ENCODE measurements at regions not wholly inside any gene's neighbourhood (a gene's known extent, or its start where the extent isn't known, plus 50 kb on each side); places are given as distances from the start of the nearest gene placed in this dataset.

GRCh38 chr1:18568489-18568888, 62.2 kb upstream of the PAX7 start:
- intact Hi-C loops (cut with DNase I), result no loop called here
- Histone ChIP-seq H3K4me1 (no peaks in the 10 kb centered on the region), H3K36me3 (no peaks in the 10 kb centered on the region), H3K4me3 (no peak overlapping the region), H3K27me3 (no peaks in the 10 kb centered on the region), H3K9me3 (no peaks in the 10 kb centered on the region), H3K27ac (no peak overlapping the region)
- FAIRE-seq, result no peak
- ATAC-seq, result no peak
- no peak for TF ChIP-seq CTCF (IDR thresholded peaks at IDR 0.05)
- DNase-seq, result no peak
- 90 to 92% methylated on average over 2 of the region's 2 CpGs for WGBS, 2 donors

- Histone ChIP-seq H3K27me3 (no peaks in the 10 kb centered on the region), H3K9me3 (no peaks in the 10 kb centered on the region), H3K27ac (no peak overlapping the region), H3K36me3 (no peaks in the 10 kb centered on the region), H3K4me3 (no peak overlapping the region), H3K4me1 (no peaks in the 10 kb centered on the region)
- FAIRE-seq, result no peak
- ATAC-seq, result no peak
- peak in 1 of 6 donors; percentile 48 for DNase-seq
- WGBS, 2 donors, result 79 to 80% methylated on average over 8 of the region's 8 CpGs
- intact Hi-C loops (cut with DNase I), result no loop called here
- TF ChIP-seq CTCF (IDR thresholded peaks at IDR 0.05), result no peak
These were observed 61.4 kb upstream of the PAX7 start for GRCh38 chr1:18569251-18569650.

GRCh38 chr1:18569811-18570545, 60.7 kb upstream of the PAX7 start:
- peak in 1 of 6 donors; percentile 24 for DNase-seq
- no peak overlapping the region for H3K4me3 ChIP-seq
- no peaks in the 10 kb centered on the region for H3K9me3 ChIP-seq
- H3K36me3 ChIP-seq, result no peaks in the 10 kb centered on the region
- no peak overlapping the region for H3K27ac ChIP-seq
- no peaks in the 10 kb centered on the region for H3K4me1 ChIP-seq
- FAIRE-seq, result no peak
- peak in 2 of 4 donors; percentile 63 to 77 for ATAC-seq
- no peaks in the 10 kb centered on the region for H3K27me3 ChIP-seq
- TF ChIP-seq CTCF (IDR thresholded peaks at IDR 0.05), result no peak
- 70 to 71% methylated on average over 19 of the region's 19 CpGs for WGBS, 2 donors
- intact Hi-C loops (cut with DNase I), result loop anchor here in 1 of 3 donors (10.0 kb wide), 1 partner anchor 265 kb away; no protein-coding TSS in a partner anchor

- no peak for TF ChIP-seq CTCF (IDR thresholded peaks at IDR 0.05)
- no peak overlapping the region for H3K27ac ChIP-seq
- ATAC-seq (no peak), DNase-seq (no peak), FAIRE-seq (no peak)
- 42 to 60% methylated on average over 10 of the region's 10 CpGs for WGBS, 2 donors
- intact Hi-C loops (cut with DNase I), result loop anchor here in 1 of 3 donors (10.0 kb wide), 1 partner anchor 266 kb away; no protein-coding TSS in a partner anchor
- no peak overlapping the region for H3K4me3 ChIP-seq
- H3K9me3 ChIP-seq, result no peaks in the 10 kb centered on the region
- H3K4me1 ChIP-seq, result no peaks in the 10 kb centered on the region
- H3K27me3 ChIP-seq, result no peaks in the 10 kb centered on the region
- no peaks in the 10 kb centered on the region for H3K36me3 ChIP-seq
These were observed 59.4 kb upstream of the PAX7 start for GRCh38 chr1:18571275-18571674.
